PC-9 (cell line): ENCODE measurements at regions not wholly inside any gene's neighbourhood (a gene's known extent, or its start where the extent isn't known, plus 50 kb on each side); places are given as distances from the start of the nearest gene placed in this dataset.

Experiments
- BruUV-seq: library from RNA; stranded (reverse); fragments of 400-500 nt; replicated peaks from 2 replicates; lab custom pipeline; 2021; lab: Mats Ljungman, UMichigan
- CTCF ChIA-PET: fragments of 300-600 bp; sonication (Branson Sonifier 250); formaldehyde crosslinking; loops from one replicate; lab custom pipeline; 2022; ENCODE audit warnings: antibody characterized with exemption; lab: Charles Lee
- POLR2A ChIA-PET: fragments of 300-600 bp; sonication (Branson Sonifier 250); formaldehyde crosslinking; loops from one replicate; lab custom pipeline; 2022; ENCODE audit warnings: antibody characterized with exemption; ENCODE audit not compliant: unreplicated experiment; lab: Charles Lee
- DNase-seq, 2 experiments: peaks; one replicate each; pipeline versions ENCODE4 v3.0.0 to v3.0.0-alpha.2; 2015 to 2022; ENCODE audit warnings: mixed read lengths in 1 of 2
- H2AFZ ChIP-seq: fragments of 200-600 bp; sonication (generic); 2 replicates; pipeline ENCODE4 v1.8.1; 2017; ENCODE audit warnings: antibody characterized with exemption
- H3F3A ChIP-seq: fragments of 200-600 bp; sonication (generic); 2 replicates; pipeline ENCODE4 v1.8.1; 2017; ENCODE audit warnings: antibody characterized with exemption, mild to moderate bottlenecking, low read depth; ENCODE audit not compliant: insufficient read depth
- H3K27ac ChIP-seq: fragments of 200-600 bp; sonication (generic); 2 replicates; pipeline ENCODE4 v1.6.1; 2016; ENCODE audit warnings: mixed run types
- H3K27me3 ChIP-seq: fragments of 200-600 bp; sonication (generic); 2 replicates; pipeline ENCODE4 v1.6.1; 2016; ENCODE audit warnings: low read depth, mixed run types; ENCODE audit not compliant: insufficient read depth
- H3K36me3 ChIP-seq: fragments of 200-600 bp; sonication (generic); 2 replicates; pipeline ENCODE4 v1.6.1; 2016; ENCODE audit warnings: low read depth, mixed run types
- H3K4me1 ChIP-seq: fragments of 200-600 bp; sonication (generic); replicated peaks from 2 replicates; pipeline ENCODE4 v1.6.1; 2016; ENCODE audit warnings: mixed run types; ENCODE audit not compliant: insufficient read depth
- H3K4me2 ChIP-seq: fragments of 200-600 bp; sonication (generic); 2 replicates; pipeline ENCODE4 v1.6.1; 2017; ENCODE audit warnings: mixed run types
- H3K4me3 ChIP-seq: fragments of 200-600 bp; sonication (generic); 2 replicates; pipeline ENCODE4 v1.6.1; 2016; ENCODE audit warnings: mixed run types
- H3K79me2 ChIP-seq: fragments of 200-600 bp; sonication (generic); 2 replicates; pipeline ENCODE4 v1.6.1; 2017; ENCODE audit warnings: low read depth, mixed run types
- H3K9me2 ChIP-seq: fragments of 200-600 bp; sonication (generic); 2 replicates; pipeline ENCODE4 v1.8.1; 2017; ENCODE audit warnings: mild to moderate bottlenecking; ENCODE audit not compliant: insufficient read depth
- H3K9me3 ChIP-seq: fragments of 200-600 bp; sonication (generic); 2 replicates; pipeline ENCODE4 v1.8.1; 2016; ENCODE audit warnings: low read depth; ENCODE audit not compliant: insufficient read depth
- H4K20me1 ChIP-seq: fragments of 200-600 bp; sonication (generic); 2 replicates; pipeline ENCODE4 v1.8.1; 2017; ENCODE audit not compliant: insufficient read depth
- EZH2 ChIP-seq: fragments of 200-600 bp; sonication (generic); IDR thresholded peaks from 2 replicates; pipeline ENCODE4 v1.8.0; 2017; ENCODE audit warnings: antibody characterized with exemption, low read depth
- intact Hi-C: fragments of 100-400 bp; cut with micrococcal nuclease; formaldehyde crosslinking; loops from one replicate; pipeline ENCODE4 v1.10.0; 2022; ENCODE audit not compliant: unreplicated experiment
- TF ChIP-seq, protein P1 (sequence below): fragments of 200-600 bp; sonication (generic); conservative IDR thresholded peaks from 2 replicates; pipeline ENCODE4 v1.6.1; 2017; ENCODE audit warnings: mixed run types, antibody characterized with exemption, mild to moderate bottlenecking, moderate library complexity

GRCh38 chr13:65155861-65156260 lies 2074.3 kb downstream of the PCDH9 start:
- ChIA-PET CTCF (no interaction called here), POLR2A (no interaction called here)
- no TSS peak for BruUV-seq
- DNase-seq, result no peak
- H3K9me2 ChIP-seq, result no peaks in the 10 kb centered on the region
- no peaks in the 10 kb centered on the region for H3F3A ChIP-seq
- TF ChIP-seq, protein P1, sequence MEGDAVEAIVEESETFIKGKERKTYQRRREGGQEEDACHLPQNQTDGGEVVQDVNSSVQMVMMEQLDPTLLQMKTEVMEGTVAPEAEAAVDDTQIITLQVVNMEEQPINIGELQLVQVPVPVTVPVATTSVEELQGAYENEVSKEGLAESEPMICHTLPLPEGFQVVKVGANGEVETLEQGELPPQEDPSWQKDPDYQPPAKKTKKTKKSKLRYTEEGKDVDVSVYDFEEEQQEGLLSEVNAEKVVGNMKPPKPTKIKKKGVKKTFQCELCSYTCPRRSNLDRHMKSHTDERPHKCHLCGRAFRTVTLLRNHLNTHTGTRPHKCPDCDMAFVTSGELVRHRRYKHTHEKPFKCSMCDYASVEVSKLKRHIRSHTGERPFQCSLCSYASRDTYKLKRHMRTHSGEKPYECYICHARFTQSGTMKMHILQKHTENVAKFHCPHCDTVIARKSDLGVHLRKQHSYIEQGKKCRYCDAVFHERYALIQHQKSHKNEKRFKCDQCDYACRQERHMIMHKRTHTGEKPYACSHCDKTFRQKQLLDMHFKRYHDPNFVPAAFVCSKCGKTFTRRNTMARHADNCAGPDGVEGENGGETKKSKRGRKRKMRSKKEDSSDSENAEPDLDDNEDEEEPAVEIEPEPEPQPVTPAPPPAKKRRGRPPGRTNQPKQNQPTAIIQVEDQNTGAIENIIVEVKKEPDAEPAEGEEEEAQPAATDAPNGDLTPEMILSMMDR, result no peak
- no peak for TF ChIP-seq EZH2
- H4K20me1 ChIP-seq, result peaks cover 4% of the 10 kb centered on the region; the same call in 1 of the 2 replicates
- no peaks in the 10 kb centered on the region for H3K27me3 ChIP-seq
- no peak overlapping the region for H2AFZ ChIP-seq
- no peaks in the 10 kb centered on the region for H3K4me1 ChIP-seq
- H3K4me3 ChIP-seq, result no peak overlapping the region
- H3K79me2 ChIP-seq, result no peaks in the 10 kb centered on the region
- no peak overlapping the region for H3K27ac ChIP-seq
- H3K36me3 ChIP-seq, result no peaks in the 10 kb centered on the region
- intact Hi-C loops, result no loop called here
- H3K9me3 ChIP-seq, result no peaks in the 10 kb centered on the region
- no peak overlapping the region for H3K4me2 ChIP-seq

GRCh38 chr13:65154661-65155447 lies 2075.3 kb downstream of the PCDH9 start:
- H2AFZ ChIP-seq, result peak overlapping the region; percentile 46; the same call in 1 of the 2 replicates
- H3K9me3 ChIP-seq, result no peaks in the 10 kb centered on the region
- H3K27me3 ChIP-seq, result no peaks in the 10 kb centered on the region
- H3K4me2 ChIP-seq, result no peak overlapping the region
- intact Hi-C loops, result no loop called here
- ChIA-PET CTCF (interaction anchor here (0.7 kb wide), 1 partner anchor 875 kb away, joined by 6 read pairs; no protein-coding TSS in a partner anchor), POLR2A (no interaction called here)
- H3K4me3 ChIP-seq, result no peak overlapping the region
- TF ChIP-seq, protein P1, result no peak
- TF ChIP-seq EZH2, result no peak
- no peaks in the 10 kb centered on the region for H3F3A ChIP-seq
- peaks cover 4% of the 10 kb centered on the region; the same call in 1 of the 2 replicates for H4K20me1 ChIP-seq
- H3K9me2 ChIP-seq, result no peaks in the 10 kb centered on the region
- BruUV-seq, result no TSS peak
- H3K27ac ChIP-seq, result no peak overlapping the region
- H3K79me2 ChIP-seq, result no peaks in the 10 kb centered on the region
- no peaks in the 10 kb centered on the region for H3K36me3 ChIP-seq
- H3K4me1 ChIP-seq, result no peaks in the 10 kb centered on the region
- DNase-seq, result no peak

DNA sequence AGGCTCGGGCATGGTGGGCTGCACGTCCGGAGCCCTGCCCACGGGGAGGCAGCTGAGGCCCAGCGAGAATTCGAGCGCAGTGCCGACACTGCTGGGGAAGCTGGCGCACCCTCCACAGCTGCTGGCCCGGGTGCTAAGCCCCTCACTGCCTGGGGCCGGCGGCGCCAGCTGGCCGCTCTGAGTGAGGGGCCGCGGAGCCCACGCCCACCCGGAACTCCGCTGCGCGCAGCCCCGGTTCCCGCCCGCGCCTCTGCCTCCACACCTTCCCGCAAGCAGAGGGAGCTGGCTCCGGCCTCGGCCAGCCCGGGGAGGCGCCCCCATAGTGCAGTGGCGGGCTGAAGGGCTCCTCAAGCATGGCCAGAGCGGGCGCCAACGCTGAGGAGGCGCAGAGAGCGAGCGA lies 2080.4 kb downstream of the PCDH9 start:
- TF ChIP-seq, protein P1, result no peak
- no peak for TF ChIP-seq EZH2
- no peaks in the 10 kb centered on the region for H3K4me1 ChIP-seq
- H4K20me1 ChIP-seq, result peaks cover 4% of the 10 kb centered on the region; the same call in 1 of the 2 replicates
- H3K9me3 ChIP-seq, result no peaks in the 10 kb centered on the region
- BruUV-seq, result no TSS peak
- intact Hi-C loops, result no loop called here
- no peaks in the 10 kb centered on the region for H3F3A ChIP-seq
- no peak overlapping the region for H3K27ac ChIP-seq
- H3K4me2 ChIP-seq, result no peak overlapping the region
- no peak overlapping the region for H2AFZ ChIP-seq
- H3K27me3 ChIP-seq, result no peaks in the 10 kb centered on the region
- ChIA-PET CTCF (no interaction called here), POLR2A (no interaction called here)
- no peak for DNase-seq
- no peaks in the 10 kb centered on the region for H3K36me3 ChIP-seq
- H3K9me2 ChIP-seq, result no peaks in the 10 kb centered on the region; the same call in 1 of the 2 replicates
- H3K4me3 ChIP-seq, result no peak overlapping the region
- H3K79me2 ChIP-seq, result no peaks in the 10 kb centered on the region
